H1 (cell line): ENCODE measurements at regions not wholly inside any gene's neighbourhood (a gene's known extent, or its start where the extent isn't known, plus 50 kb on each side); places are given as distances from the start of the nearest gene placed in this dataset.

Experiments
- BACH1 ChIP-seq: IDR thresholded peaks from 2 replicates; pipeline ENCODE4 v1.6.1; 2012; ENCODE audit warnings: low read length, improper control_type of control experiment
- BCL11A ChIP-seq, 2 experiments: IDR thresholded peaks; one replicate each; pipeline ENCODE4 v1.6.1; 2011; ENCODE audit warnings: low read depth in 2 of 2, low read length in 2 of 2, mild to moderate bottlenecking in 2 of 2
- CBX5 ChIP-seq: fragments of 300-800, 300-1000 bp; sonication (generic); IDR thresholded peaks from 2 replicates; pipeline ENCODE4 v1.7.1; 2016; ENCODE audit warnings: antibody characterized with exemption, low read length, low read depth
- CHD1 ChIP-seq: IDR thresholded peaks from 2 replicates; pipeline ENCODE4 v1.6.1; 2012; ENCODE audit warnings: low read depth, low read length, improper control_type of control experiment
- FOSL1 ChIP-seq: IDR thresholded peaks from 2 replicates; pipeline ENCODE4 v1.6.1; 2011; ENCODE audit warnings: mild to moderate bottlenecking, low read depth, low read length, moderate library complexity; ENCODE audit not compliant: insufficient read depth
- JUND ChIP-seq: IDR thresholded peaks from 2 replicates; pipeline ENCODE4 v1.6.1; 2011; ENCODE audit warnings: mild to moderate bottlenecking, improper control_type of control experiment, low read length
- KDM1A ChIP-seq: fragments of 200-600, 300-600 bp; sonication (generic); IDR thresholded peaks from 2 replicates; pipeline ENCODE4 v1.7.1; 2016; ENCODE audit warnings: mild to moderate bottlenecking, low read length, borderline replicate concordance
- NRF1 ChIP-seq: IDR thresholded peaks from 2 replicates; pipeline ENCODE4 v1.6.1; 2011; ENCODE audit warnings: mild to moderate bottlenecking, low read depth, low read length, improper control_type of control experiment
- POLR2A ChIP-seq, 2 experiments: IDR thresholded peaks; 1 replicate in 1 of 2; 2 replicates in 1 of 2; pipeline ENCODE4 v1.6.1; 2011; ENCODE audit warnings: low read depth in 2 of 2, low read length in 2 of 2, mild to moderate bottlenecking in 2 of 2; ENCODE audit errors: control extremely low read depth in 1 of 2
- POLR2AphosphoS5 ChIP-seq: IDR thresholded peaks from 2 replicates; pipeline ENCODE4 v1.6.1; 2011; ENCODE audit warnings: low read depth, low read length
- RFX5 ChIP-seq: IDR thresholded peaks from 2 replicates; pipeline ENCODE4 v1.6.1; 2011; ENCODE audit warnings: low read depth, low read length, improper control_type of control experiment, borderline replicate concordance
- SIRT6 ChIP-seq: IDR thresholded peaks from one replicate; pipeline ENCODE4 v1.7.1; 2012; ENCODE audit warnings: low read length, inconsistent platforms
- SP1 ChIP-seq: IDR thresholded peaks from 2 replicates; pipeline ENCODE4 v1.6.1; 2011; ENCODE audit warnings: low read depth, low read length
- TAF1 ChIP-seq: IDR thresholded peaks from 2 replicates; pipeline ENCODE4 v1.6.1; 2011; ENCODE audit warnings: mild to moderate bottlenecking, low read depth, low read length
- TF ChIP-seq, protein P1 (sequence below): fragments of 300-600 bp; sonication (generic); IDR thresholded peaks from 2 replicates; pipeline ENCODE4 v1.7.1; 2012; ENCODE audit warnings: low read length, moderate library complexity, mild to moderate bottlenecking, inconsistent platforms; ENCODE audit not compliant: insufficient replicate concordance

DNA sequence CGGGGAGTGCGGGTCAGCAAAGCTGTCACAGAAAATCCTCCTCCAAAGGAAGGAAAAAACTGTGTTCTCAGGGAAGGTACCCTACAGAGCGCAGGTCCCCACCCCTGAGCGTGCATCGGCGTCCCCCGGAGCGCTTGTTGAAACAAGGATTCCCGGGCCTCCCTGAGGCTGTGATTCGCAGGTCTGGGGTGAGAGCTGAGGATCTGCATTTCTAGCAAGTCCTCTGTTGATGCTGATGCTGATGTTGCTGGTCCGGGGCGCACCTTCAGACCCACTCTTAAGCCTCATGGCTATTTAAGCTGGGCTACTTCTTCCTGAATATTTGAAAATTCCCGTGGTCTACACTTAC is 226.2 kb upstream of the IGF1R start (continued):
- TF ChIP-seq, protein P1, sequence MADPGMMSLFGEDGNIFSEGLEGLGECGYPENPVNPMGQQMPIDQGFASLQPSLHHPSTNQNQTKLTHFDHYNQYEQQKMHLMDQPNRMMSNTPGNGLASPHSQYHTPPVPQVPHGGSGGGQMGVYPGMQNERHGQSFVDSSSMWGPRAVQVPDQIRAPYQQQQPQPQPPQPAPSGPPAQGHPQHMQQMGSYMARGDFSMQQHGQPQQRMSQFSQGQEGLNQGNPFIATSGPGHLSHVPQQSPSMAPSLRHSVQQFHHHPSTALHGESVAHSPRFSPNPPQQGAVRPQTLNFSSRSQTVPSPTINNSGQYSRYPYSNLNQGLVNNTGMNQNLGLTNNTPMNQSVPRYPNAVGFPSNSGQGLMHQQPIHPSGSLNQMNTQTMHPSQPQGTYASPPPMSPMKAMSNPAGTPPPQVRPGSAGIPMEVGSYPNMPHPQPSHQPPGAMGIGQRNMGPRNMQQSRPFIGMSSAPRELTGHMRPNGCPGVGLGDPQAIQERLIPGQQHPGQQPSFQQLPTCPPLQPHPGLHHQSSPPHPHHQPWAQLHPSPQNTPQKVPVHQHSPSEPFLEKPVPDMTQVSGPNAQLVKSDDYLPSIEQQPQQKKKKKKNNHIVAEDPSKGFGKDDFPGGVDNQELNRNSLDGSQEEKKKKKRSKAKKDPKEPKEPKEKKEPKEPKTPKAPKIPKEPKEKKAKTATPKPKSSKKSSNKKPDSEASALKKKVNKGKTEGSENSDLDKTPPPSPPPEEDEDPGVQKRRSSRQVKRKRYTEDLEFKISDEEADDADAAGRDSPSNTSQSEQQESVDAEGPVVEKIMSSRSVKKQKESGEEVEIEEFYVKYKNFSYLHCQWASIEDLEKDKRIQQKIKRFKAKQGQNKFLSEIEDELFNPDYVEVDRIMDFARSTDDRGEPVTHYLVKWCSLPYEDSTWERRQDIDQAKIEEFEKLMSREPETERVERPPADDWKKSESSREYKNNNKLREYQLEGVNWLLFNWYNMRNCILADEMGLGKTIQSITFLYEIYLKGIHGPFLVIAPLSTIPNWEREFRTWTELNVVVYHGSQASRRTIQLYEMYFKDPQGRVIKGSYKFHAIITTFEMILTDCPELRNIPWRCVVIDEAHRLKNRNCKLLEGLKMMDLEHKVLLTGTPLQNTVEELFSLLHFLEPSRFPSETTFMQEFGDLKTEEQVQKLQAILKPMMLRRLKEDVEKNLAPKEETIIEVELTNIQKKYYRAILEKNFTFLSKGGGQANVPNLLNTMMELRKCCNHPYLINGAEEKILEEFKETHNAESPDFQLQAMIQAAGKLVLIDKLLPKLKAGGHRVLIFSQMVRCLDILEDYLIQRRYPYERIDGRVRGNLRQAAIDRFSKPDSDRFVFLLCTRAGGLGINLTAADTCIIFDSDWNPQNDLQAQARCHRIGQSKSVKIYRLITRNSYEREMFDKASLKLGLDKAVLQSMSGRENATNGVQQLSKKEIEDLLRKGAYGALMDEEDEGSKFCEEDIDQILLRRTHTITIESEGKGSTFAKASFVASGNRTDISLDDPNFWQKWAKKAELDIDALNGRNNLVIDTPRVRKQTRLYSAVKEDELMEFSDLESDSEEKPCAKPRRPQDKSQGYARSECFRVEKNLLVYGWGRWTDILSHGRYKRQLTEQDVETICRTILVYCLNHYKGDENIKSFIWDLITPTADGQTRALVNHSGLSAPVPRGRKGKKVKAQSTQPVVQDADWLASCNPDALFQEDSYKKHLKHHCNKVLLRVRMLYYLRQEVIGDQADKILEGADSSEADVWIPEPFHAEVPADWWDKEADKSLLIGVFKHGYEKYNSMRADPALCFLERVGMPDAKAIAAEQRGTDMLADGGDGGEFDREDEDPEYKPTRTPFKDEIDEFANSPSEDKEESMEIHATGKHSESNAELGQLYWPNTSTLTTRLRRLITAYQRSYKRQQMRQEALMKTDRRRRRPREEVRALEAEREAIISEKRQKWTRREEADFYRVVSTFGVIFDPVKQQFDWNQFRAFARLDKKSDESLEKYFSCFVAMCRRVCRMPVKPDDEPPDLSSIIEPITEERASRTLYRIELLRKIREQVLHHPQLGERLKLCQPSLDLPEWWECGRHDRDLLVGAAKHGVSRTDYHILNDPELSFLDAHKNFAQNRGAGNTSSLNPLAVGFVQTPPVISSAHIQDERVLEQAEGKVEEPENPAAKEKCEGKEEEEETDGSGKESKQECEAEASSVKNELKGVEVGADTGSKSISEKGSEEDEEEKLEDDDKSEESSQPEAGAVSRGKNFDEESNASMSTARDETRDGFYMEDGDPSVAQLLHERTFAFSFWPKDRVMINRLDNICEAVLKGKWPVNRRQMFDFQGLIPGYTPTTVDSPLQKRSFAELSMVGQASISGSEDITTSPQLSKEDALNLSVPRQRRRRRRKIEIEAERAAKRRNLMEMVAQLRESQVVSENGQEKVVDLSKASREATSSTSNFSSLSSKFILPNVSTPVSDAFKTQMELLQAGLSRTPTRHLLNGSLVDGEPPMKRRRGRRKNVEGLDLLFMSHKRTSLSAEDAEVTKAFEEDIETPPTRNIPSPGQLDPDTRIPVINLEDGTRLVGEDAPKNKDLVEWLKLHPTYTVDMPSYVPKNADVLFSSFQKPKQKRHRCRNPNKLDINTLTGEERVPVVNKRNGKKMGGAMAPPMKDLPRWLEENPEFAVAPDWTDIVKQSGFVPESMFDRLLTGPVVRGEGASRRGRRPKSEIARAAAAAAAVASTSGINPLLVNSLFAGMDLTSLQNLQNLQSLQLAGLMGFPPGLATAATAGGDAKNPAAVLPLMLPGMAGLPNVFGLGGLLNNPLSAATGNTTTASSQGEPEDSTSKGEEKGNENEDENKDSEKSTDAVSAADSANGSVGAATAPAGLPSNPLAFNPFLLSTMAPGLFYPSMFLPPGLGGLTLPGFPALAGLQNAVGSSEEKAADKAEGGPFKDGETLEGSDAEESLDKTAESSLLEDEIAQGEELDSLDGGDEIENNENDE, result no peak
- TF ChIP-seq RFX5 (no peak), TAF1 (no peak), CBX5 (no peak), BACH1 (no peak), FOSL1 (no peak), KDM1A (no peak), POLR2A (IDR thresholded peaks at IDR 0.05; ENCODE audit: control extremely low read depth in 1 of 2, low read depth in 2 of 2, low read length in 2 of 2) (no peak), BCL11A (IDR thresholded peaks at IDR 0.05; ENCODE audit: low read depth in 2 of 2, low read length in 2 of 2) (no peak), SIRT6 (no peak), NRF1 (no peak), POLR2AphosphoS5 (no peak), JUND (no peak), CHD1 (no peak), SP1 (no peak)
